SK-N-SH treated with all-trans-retinoic acid at 6 μM for 48 hours (cell line): ENCODE measurements at regions not wholly inside any gene's neighbourhood (a gene's known extent, or its start where the extent isn't known, plus 50 kb on each side); places are given as distances from the start of the nearest gene placed in this dataset.

Source experiments
- ARNTL ChIP-seq: fragments of 450-650 bp; formaldehyde crosslinking; IDR thresholded peaks from 2 replicates; pipeline ENCODE4 v1.5.0; 2020; ENCODE audit warnings: low read depth, mild to moderate bottlenecking, moderate library complexity, borderline replicate concordance
- PATZ1 ChIP-seq: fragments of 250-450 bp; sonication (Bioruptor Pico); IDR thresholded peaks from 2 replicates; pipeline ENCODE4 v1.8.0; 2020; ENCODE audit warnings: mild to moderate bottlenecking, moderate library complexity, borderline replicate concordance
- ZFP3 ChIP-seq: fragments of 250-450 bp; sonication (Bioruptor Pico); IDR thresholded peaks from 2 replicates; pipeline ENCODE4 v1.5.0; 2020; ENCODE audit warnings: mild to moderate bottlenecking, moderate library complexity

- TF ChIP-seq ARNTL (no peak), ZFP3 (no peak), PATZ1 (CRISPR knock-in tag) (no peak)
These were observed 115.8 kb downstream of the NHLRC3 start for GRCh38 chr13:39154041-39154440.
